GM12891 (cell line): ENCODE measurements at regions not wholly inside any gene's neighbourhood (a gene's known extent, or its start where the extent isn't known, plus 50 kb on each side); places are given as distances from the start of the nearest gene placed in this dataset.

Source experiments
- POLR2A ChIP-seq: IDR thresholded peaks from 2 replicates; pipeline ENCODE4 v1.6.1; 2011; ENCODE audit warnings: low read depth, low read length, control low read depth
- POLR2AphosphoS5 ChIP-seq: IDR thresholded peaks from 2 replicates; pipeline ENCODE4 v1.6.1; 2011; ENCODE audit warnings: low read depth, low read length, control low read depth
- TAF1 ChIP-seq: IDR thresholded peaks from 2 replicates; pipeline ENCODE4 v1.6.1; 2011; ENCODE audit warnings: low read depth, low read length, control low read depth

DNA sequence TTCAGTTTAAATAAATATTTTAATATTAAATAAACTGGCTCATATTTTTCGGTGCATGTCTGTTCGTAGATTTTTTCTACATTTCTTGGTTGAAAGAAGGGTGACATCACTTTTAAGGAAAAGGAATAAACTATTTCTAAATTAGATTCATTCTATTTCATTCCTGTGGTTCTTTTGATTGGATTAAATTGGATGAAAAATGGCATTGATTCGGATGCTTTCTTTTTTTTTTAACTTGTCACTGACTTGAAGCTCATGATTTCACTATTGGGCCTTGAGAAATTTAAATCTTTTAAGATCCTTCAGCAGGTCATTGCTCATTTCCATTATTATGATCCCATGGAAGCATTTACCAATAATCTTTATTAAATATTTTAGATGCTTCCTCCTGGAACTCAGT lies 113.1 kb upstream of the RASSF8 start:
- TF ChIP-seq POLR2AphosphoS5 (no peak), POLR2A (no peak), TAF1 (no peak)
